SK-MEL-5 (cell line): ENCODE measurements at regions not wholly inside any gene's neighbourhood (a gene's known extent, or its start where the extent isn't known, plus 50 kb on each side); places are given as distances from the start of the nearest gene placed in this dataset.

Experiments used
- DNase-seq: peaks from one replicate; pipeline ENCODE4 v3.0.0-alpha.2; 2016; ENCODE audit warnings: low read depth, low spot score
- in situ Hi-C: cut with HindIII; loops from 2 replicates; pipeline ENCODE4 v1.10.0; 2016; ENCODE audit warnings: low sequenced_read_pairs, high pct_unique_total_duplicates, low pct_unique_long_range_greater_than_20kb

DNA sequence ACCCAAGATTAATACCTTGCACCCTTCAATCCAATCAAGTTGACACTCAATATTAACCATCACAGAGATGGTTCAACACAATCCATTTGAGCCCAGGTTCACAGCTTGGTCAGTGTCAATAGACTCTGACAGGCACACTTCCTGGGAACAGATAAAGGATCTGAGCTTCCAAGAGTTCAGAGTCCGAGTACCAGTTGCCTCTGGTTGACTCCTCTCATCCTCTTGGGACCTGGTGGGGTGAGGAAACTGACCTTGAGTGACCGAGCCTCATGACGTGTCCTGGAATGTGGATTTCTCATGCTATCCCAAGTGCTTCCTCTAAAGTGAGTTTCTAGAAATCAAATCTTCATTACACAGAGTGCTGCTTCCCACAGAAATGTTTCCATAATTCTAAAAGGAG is 162.0 kb downstream of the CYP26A1 start:
- DNase-seq = no peak
- in situ Hi-C loops = no loop called here

DNA sequence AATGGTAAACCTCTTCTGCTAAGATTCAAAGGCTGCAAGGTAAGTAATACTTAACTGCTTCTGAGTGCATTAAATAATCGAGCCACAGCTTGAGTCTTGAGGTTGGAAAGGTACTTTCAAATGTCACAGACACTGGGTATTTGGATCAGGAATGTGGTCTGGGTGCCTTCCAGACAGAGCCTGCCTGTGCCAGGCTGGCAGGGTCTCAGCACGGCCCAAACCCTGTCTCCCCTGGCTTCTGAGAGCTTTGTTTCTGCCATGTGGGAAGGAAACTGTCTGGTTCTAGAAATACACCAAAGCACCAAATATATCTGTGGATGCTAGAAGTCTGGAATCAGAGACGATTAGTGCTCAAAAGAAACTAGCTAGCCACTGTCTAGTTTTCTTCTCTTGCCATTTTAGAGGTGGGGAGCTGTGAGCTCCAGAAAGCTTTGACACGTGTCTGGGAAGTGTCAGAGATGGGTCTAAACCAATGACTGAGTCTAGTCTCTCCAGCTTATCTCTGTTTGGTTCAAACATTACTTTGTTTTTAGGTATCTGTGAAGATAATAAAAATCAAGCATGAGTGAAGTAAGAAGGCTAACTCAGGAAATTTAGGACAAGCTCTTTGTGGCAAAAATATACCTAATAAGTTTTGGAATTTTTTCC is 162.8 kb downstream of the CYP26A1 start:
- in situ Hi-C loops = no loop called here
- no peak for DNase-seq

DNA sequence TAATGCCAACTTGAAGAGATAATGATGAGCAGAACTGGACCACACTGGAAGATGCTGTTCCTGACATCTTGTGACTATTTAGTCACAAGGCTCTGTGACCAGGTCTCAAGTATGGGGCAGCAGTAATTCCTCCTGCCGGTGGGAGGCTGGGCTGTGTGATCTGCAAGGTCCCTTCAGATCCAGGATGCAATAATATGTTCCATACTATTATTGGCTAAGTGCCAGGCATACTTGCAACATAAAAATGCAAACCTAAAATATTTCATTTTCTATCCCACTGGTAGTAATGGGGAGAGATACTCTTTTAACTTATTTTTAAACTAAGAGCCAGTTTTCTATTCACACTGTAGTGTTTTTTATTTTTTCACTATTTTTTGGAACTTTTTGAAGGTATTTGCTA is 171.5 kb downstream of the CYP26A1 start:
- in situ Hi-C loops = no loop called here
- DNase-seq = no peak

DNA sequence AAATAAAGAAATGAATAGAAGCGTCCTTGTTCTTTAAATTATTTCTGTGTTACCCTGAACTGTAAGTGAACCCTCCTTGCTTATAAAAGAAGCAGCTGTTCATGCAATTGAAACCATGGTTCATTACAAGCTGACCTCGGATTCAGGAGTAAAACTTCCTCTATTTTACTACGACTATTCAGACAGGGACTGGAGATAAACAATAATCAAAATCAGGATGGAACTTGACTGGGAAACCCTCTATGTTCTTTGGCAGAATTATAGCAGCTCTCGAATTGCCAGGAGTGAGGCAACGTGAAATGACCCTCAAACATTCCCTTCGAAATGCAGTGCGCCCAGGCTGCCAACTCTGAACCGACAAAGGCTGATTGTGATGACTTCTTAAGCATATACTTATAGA is 172.1 kb downstream of the CYP26A1 start:
- in situ Hi-C loops = no loop called here
- DNase-seq = no peak

DNA sequence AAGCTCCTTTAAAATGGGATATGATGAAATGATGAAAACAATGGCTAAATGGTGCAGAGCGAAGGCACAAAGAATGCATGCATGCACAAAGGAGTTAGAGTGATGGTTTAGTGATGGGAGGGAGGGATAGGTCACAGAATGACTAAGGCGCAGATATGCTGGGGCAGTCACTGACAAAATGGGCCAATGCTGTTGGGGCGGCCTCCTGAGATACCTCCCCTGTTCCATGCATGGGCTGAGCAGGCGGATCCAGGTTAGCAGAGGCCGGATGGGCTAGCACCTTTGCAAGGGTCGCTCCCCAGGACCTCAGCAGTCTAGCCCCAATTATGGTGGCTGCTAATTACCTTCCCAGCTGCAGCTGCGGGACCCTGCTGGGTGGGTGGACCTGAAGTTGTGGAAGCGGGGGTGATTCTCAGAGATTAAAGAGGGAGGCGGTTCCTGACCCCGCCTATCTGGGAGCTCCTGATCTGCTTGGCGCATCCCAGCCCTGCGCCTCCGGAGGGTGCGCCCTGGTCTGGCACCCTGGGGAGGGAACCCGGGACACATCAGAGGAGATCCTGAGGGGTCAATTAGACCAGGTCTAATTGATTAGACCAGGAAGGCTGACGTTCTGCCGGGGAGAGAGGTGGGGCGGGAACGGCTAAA is 175.0 kb downstream of the CYP26A1 start:
- in situ Hi-C loops = no loop called here
- no peak for DNase-seq

DNA sequence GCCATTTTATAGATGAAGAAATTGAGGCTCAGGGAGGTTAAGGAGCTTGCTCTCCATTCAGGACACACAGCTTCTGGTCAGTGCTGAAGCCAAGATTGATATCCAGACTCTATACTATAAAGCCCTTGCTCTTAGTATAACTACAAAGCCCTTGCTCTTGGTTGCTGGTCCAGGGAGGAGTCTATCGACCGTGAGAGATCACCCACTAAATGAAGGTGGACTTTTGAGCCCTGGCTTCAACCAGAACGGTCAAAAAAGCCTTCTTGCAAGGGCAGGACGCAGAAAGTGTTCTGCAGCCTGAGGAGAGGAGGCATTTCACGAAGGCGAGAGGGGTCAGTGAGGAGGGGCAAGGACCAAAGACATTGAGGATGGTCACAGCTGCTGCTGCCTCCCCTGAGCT is 176.3 kb downstream of the CYP26A1 start:
- in situ Hi-C loops = no loop called here
- no peak for DNase-seq

DNA sequence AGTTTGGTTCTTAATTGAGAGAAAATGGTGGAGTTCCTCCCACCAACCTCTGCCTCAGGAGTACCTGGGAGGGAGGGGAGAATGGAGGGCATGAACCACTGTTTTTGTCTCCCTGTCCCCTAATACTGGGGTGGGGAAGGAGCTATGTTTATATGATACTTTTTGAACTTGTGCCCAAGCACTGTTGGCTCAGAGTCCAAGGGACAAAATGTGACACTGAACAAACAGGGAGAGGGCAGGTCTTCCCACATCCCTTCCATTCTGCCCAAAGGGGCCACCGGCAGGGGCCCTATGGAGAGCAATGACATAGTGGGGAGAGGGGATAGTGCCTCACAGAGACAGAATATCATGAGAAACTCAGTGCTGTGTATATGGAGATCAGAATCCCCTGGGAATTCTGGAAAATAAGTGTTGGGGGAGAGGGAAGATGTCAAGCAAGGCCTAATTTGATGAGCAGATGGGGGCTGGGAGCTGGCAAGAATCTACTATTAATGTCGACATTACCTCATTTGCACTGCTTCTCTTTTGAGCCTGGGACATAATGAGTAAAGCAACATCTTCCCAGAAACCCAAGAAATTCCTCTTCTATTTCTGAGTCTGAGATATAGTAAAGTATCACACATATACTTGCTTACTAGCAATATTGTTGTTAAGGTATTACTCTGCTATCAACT is 180.6 kb downstream of the CYP26A1 start:
- in situ Hi-C loops = no loop called here
- no peak for DNase-seq

DNA sequence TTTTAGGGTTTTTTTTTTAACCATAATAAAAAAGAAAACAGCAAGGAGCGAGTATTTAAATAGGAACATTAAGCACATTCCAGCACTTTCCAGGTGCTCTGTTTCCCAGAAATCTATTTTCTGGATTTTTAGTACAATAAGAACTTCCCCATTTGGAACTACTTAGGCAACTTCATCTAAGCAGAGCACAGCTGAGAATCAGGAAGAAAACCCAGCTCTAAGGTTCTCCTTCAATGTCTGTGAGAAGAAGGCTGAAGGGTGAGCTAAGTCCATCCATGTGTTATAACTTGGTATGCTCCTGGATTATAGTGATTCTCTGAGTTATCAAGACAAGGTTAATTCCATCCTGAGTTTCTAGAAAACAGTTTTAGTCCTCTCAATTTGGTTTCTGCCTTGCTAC is 181.9 kb downstream of the CYP26A1 start:
- in situ Hi-C loops = no loop called here

More for the DNA sequence above, 181.9 kb downstream of the CYP26A1 start:
- DNase-seq = no peak
